GM12878 (cell line): ENCODE measurements at regions not wholly inside any gene's neighbourhood (a gene's known extent, or its start where the extent isn't known, plus 50 kb on each side); places are given as distances from the start of the nearest gene placed in this dataset.

Source experiments
- ATAC-seq: fragments of 200-7000 bp; cut with Tn5 transposase; 3 replicates; pipeline ENCODE4 v1.9.1; 2020; ENCODE audit warnings: mild to moderate bottlenecking, moderate library complexity
- BruUV-seq: library from RNA; stranded (reverse); fragments of 400-500 nt; replicated peaks from 2 replicates; lab custom pipeline; 2021; lab: Mats Ljungman, UMichigan
- CTCF ChIA-PET: fragments of 300-600 bp; sonication (Branson Sonifier 250); formaldehyde crosslinking; extraction: SDS; loops from one replicate; lab custom pipeline; 2021; ENCODE audit warnings: inconsistent platforms; lab: Yijun Ruan, JAX
- POLR2A ChIA-PET: fragments of 350-600 bp; formaldehyde crosslinking; extraction: SDS; loops from one replicate; lab custom pipeline; 2021; ENCODE audit warnings: inconsistent platforms; lab: Charles Lee
- RAD21 ChIA-PET: fragments of 300-600 bp; sonication (Branson Sonifier 250); formaldehyde crosslinking; loops from one replicate; lab custom pipeline; 2023; ENCODE audit warnings: antibody characterized with exemption; ENCODE audit not compliant: unreplicated experiment; lab: Charles Lee
- SMC1A ChIA-PET: fragments of 300-600 bp; sonication (Branson Sonifier 250); formaldehyde crosslinking; loops from one replicate; lab custom pipeline; 2023; ENCODE audit not compliant: unreplicated experiment, uncharacterized antibody; lab: Charles Lee
- DNase-seq: peaks from one replicate; pipeline ENCODE4 v3.0.0-alpha.2; 2011; ENCODE audit warnings: low read depth, low spot score
- FAIRE-seq: peaks from 3 replicates; lab custom pipeline; 2011; peaks lifted over from hg19 to GRCh38; lab: Jason Lieb, UNC
- H2AFZ ChIP-seq: 2 replicates; pipeline ENCODE4 v1.6.0; 2011; ENCODE audit warnings: low read depth, low read length, control low read depth; ENCODE audit not compliant: control insufficient read depth
- H3K27ac ChIP-seq: 2 replicates; pipeline ENCODE4 v1.5.1; 2011; ENCODE audit warnings: control low read depth; ENCODE audit not compliant: control insufficient read depth, insufficient read depth
- H3K27me3 ChIP-seq, 2 experiments: replicated peaks in 1 of 2; 2 replicates each; pipeline versions ENCODE4 v1.6.0 to v1.6.1; 2011; ENCODE audit warnings: low read length in 1 of 2; ENCODE audit not compliant: control insufficient read depth in 2 of 2, insufficient read depth in 2 of 2
- H3K36me3 ChIP-seq, 2 experiments: 2 replicates each; pipeline ENCODE4 v1.5.1; 2011; ENCODE audit warnings: low read length in 1 of 2; ENCODE audit not compliant: control insufficient read depth in 2 of 2, insufficient read depth in 2 of 2
- H3K4me1 ChIP-seq: 2 replicates; pipeline ENCODE4 v1.6.1; 2011; ENCODE audit warnings: mild to moderate bottlenecking, low read length, moderate library complexity, mixed read lengths; ENCODE audit not compliant: control insufficient read depth, insufficient read depth
- H3K4me2 ChIP-seq: 2 replicates; pipeline ENCODE4 v1.6.0; 2011; ENCODE audit warnings: control low read depth; ENCODE audit not compliant: control insufficient read depth, insufficient read depth
- H3K4me3 ChIP-seq: fragments of 200-600 bp; sonication (generic); 2 replicates; pipeline ENCODE4 v1.5.1; 2016
- H3K79me2 ChIP-seq: 2 replicates; pipeline ENCODE4 v1.6.0; 2011; ENCODE audit warnings: low read length; ENCODE audit not compliant: control insufficient read depth, insufficient read depth
- H3K9ac ChIP-seq: 2 replicates; pipeline ENCODE4 v1.8.0; 2011; ENCODE audit warnings: low read length, control low read depth, mixed read lengths; ENCODE audit not compliant: control insufficient read depth, insufficient read depth
- H3K9me3 ChIP-seq: replicated peaks from 3 replicates; pipeline ENCODE4 v1.5.1; 2011; ENCODE audit warnings: mild to moderate bottlenecking, low read length; ENCODE audit not compliant: control insufficient read depth, insufficient read depth
- H4K20me1 ChIP-seq: 2 replicates; pipeline ENCODE4 v1.6.0; 2011; ENCODE audit not compliant: control insufficient read depth, insufficient read depth
- CREM ChIP-seq: IDR thresholded peaks from 2 replicates; pipeline ENCODE4 v1.6.1; 2014; ENCODE audit warnings: antibody characterized with exemption, low read depth
- RAD21 ChIP-seq: IDR thresholded peaks from 2 replicates; pipeline ENCODE4 v1.6.1; 2011; ENCODE audit warnings: mild to moderate bottlenecking, low read depth, low read length, moderate library complexity; ENCODE audit not compliant: insufficient read depth
- SMC3 ChIP-seq: IDR thresholded peaks from 2 replicates; pipeline ENCODE4 v1.6.1; 2011; ENCODE audit warnings: low read length, improper control_type of control experiment, borderline replicate concordance
- TBL1XR1 ChIP-seq: IDR thresholded peaks from 2 replicates; pipeline ENCODE4 v1.6.1; 2012; ENCODE audit warnings: low read depth, low read length, improper control_type of control experiment
- YY1 ChIP-seq: IDR thresholded peaks from 2 replicates; pipeline ENCODE4 v1.6.1; 2011; ENCODE audit warnings: low read depth, mild to moderate bottlenecking, low read length
- WGBS: methylation state at CpG from one replicate; pipeline ENCODE4 v1.1.6; 2016; ENCODE audit warnings: low lambda C conversion rate; ENCODE audit not compliant: insufficient replicate concordance, insufficient coverage; ENCODE audit errors: missing lambda C conversion rate; 5-methylcytosine and 5-hydroxymethylcytosine counted together
- in situ Hi-C: fragments of 300-500 bp; cut with MboI; formaldehyde crosslinking; loops from 9 replicates; pipeline ENCODE4 v1.14.3; 2018; ENCODE audit warnings: mixed read lengths
- intact Hi-C: fragments of 100-400 bp; cut with micrococcal nuclease; formaldehyde crosslinking; loops from one replicate; pipeline ENCODE4 v1.14.2; 2022; ENCODE audit not compliant: unreplicated experiment
- TF ChIP-seq, protein P1 (sequence below), 3 experiments: IDR thresholded peaks in 2 of 3; conservative IDR thresholded peaks in 1 of 3; 2 replicates each; pipeline ENCODE4 v1.5.1; 2011; ENCODE audit warnings: low read depth in 3 of 3, low read length in 3 of 3, mild to moderate bottlenecking in 3 of 3, control low read depth in 2 of 3, moderate library complexity in 2 of 3, inconsistent platforms in 1 of 3, mixed read lengths in 1 of 3; ENCODE audit not compliant: control insufficient read depth in 2 of 3, insufficient read depth in 1 of 3; ENCODE audit errors: extremely low read depth in 1 of 3

DNA sequence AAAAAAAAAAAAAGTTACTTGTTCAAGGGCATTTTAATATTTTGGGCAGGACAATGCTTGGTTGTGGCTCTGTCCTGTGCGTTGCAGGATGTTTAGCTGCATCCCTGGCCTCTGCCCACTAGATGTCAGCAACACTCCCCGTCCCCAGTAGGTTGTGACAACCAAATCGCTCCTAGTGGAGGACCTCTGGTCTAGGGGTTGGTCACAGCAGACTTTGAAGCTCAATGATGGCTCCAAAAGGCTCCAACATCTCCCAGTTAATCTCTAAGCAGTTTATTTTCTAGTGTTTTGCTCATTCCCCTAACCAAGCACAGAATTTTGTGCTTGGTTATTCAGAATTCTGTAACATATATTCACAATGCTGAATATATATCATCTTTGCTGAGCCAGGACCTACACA lies 67.0 kb downstream of the CHRNA1 start:
- POLR2A ChIA-PET: no interaction called here
- H3K4me1 ChIP-seq: no peaks in the 10 kb centered on the region
- peak; percentile 91 for FAIRE-seq

More for the DNA sequence above, 67.0 kb downstream of the CHRNA1 start:
- Histone ChIP-seq H3K4me3 (no peak overlapping the region), H3K79me2 (no peaks in the 10 kb centered on the region), H3K36me3 (no peaks in the 10 kb centered on the region), H4K20me1 (no peaks in the 10 kb centered on the region), H2AFZ (no peak overlapping the region), H3K27ac (no peak overlapping the region)
- ATAC-seq: peak; percentile 98
- in situ Hi-C loops: loop anchor here (25.0 kb wide), 1 partner anchor 110 kb away; the partner anchor contains the start of gene WIPF1
- no peak for DNase-seq
- ChIA-PET RAD21 (interaction anchor here (0.6 to 3.3 kb wide), 9 partner anchors 9 to 554 kb away, joined by 3 to 16 read pairs (median 3); no protein-coding TSS in a partner anchor), CTCF (interaction anchor here (0.6 to 6.4 kb wide), 37 partner anchors 9 to 1399 kb away, joined by 3 to 99 read pairs (median 4); no protein-coding TSS in a partner anchor), SMC1A (interaction anchor here (0.6 to 6.9 kb wide), 15 partner anchors 10 to 288 kb away, joined by 3 to 63 read pairs (median 3); no protein-coding TSS in a partner anchor)
- TF ChIP-seq TBL1XR1 (no peak), YY1 (peak; percentile 39; the same call in 1 of the 2 replicates), SMC3 (peak; percentile 57), CREM (0 out of 2 replicates have a peak, but pooled peaks have one; percentile 20), RAD21 (peak; percentile 66)
- TF ChIP-seq, protein P1, sequence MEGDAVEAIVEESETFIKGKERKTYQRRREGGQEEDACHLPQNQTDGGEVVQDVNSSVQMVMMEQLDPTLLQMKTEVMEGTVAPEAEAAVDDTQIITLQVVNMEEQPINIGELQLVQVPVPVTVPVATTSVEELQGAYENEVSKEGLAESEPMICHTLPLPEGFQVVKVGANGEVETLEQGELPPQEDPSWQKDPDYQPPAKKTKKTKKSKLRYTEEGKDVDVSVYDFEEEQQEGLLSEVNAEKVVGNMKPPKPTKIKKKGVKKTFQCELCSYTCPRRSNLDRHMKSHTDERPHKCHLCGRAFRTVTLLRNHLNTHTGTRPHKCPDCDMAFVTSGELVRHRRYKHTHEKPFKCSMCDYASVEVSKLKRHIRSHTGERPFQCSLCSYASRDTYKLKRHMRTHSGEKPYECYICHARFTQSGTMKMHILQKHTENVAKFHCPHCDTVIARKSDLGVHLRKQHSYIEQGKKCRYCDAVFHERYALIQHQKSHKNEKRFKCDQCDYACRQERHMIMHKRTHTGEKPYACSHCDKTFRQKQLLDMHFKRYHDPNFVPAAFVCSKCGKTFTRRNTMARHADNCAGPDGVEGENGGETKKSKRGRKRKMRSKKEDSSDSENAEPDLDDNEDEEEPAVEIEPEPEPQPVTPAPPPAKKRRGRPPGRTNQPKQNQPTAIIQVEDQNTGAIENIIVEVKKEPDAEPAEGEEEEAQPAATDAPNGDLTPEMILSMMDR (IDR thresholded peaks at IDR 0.05 in 2 of 3, conservative IDR thresholded peaks at IDR 0.05 in 1 of 3; ENCODE audit: control insufficient read depth in 2 of 3, extremely low read depth in 1 of 3, insufficient read depth in 1 of 3, low read depth in 3 of 3, low read length in 3 of 3): peak; percentile 89 to 91 (median 89)
- TF ChIP-seq, all 136 proteins: peak for 5
- intact Hi-C loops: no loop called here
- no peak overlapping the region for H3K4me2 ChIP-seq
- no peak overlapping the region for H3K9ac ChIP-seq
- 0% methylated on average over 3 of the region's 3 CpGs for whole genome bisulfite sequencing
- H3K27me3 ChIP-seq: no peaks in the 10 kb centered on the region; a peak in 2 of 4 replicates
- no TSS peak for BruUV-seq
- H3K9me3 ChIP-seq: no peaks in the 10 kb centered on the region
